Colon (tissue), 2 donors: ENCODE measurements at regions not wholly inside any gene's neighbourhood (a gene's known extent, or its start where the extent isn't known, plus 50 kb on each side); places are given as distances from the start of the nearest gene placed in this dataset.

Experiments
- FAIRE-seq: peaks from 2 replicates; lab custom pipeline; 2012; peaks lifted over from hg19 to GRCh38; lab: Jason Lieb, UNC
- donor health status: control.
- donor health status: control.

DNA sequence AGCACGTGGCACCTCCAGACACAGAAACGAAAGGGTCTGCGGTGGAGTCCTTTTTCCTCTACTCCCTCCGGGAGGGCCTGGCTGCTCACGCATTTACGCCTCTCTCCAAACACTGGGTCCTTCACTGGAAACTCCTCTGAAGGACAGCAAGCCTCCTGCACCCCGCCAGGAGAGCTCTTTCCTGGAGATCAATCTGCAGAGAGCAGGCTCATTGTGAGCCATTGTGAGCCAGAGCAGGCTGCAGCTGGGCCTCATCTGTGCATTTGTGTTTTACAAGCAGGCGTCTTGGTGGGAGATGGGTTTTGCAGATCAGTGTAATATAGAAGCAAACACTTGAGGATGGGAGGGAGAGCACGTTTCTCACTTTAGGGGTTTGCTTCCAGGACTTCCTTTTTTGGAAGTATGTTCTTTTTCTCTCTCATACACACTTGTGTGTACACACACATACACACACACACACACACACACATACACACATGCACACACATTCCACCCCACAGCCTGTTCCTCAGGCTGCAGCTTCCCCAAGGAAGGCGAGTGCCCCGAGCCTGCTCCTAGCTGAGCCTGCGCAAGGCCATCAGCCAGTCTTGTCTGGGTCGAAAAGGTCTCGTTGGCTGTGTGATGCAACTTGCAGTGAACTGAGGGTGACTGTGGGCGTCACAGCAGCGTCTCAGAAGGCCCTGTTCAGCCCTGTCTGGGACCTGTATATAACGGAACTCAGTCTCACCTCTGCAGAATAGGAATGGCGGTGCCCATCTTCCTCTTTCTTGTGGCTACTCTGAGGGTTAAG lies 163.5 kb downstream of the GLI2 start:
- no peak for FAIRE-seq

DNA sequence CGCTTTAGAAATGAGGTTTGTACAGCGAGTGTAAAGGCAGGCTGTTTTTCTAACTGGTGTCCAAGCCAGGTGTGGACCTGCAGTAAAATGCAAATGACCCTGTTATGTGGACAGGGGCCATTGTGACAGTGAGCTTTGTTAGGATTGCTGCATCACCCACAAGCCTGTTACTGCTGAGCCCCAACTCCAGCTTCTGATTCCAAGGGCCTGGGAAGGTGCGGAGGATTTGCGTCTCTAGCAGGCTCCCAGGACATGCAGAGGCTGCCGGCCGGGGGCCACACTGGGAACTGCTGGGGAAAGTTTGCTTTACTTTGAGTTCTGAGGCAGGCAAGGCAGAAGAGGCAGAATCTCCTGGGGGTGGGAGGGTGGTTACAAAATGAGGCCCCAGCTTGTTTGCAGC lies 164.1 kb downstream of the GLI2 start:
- no peak for FAIRE-seq

DNA sequence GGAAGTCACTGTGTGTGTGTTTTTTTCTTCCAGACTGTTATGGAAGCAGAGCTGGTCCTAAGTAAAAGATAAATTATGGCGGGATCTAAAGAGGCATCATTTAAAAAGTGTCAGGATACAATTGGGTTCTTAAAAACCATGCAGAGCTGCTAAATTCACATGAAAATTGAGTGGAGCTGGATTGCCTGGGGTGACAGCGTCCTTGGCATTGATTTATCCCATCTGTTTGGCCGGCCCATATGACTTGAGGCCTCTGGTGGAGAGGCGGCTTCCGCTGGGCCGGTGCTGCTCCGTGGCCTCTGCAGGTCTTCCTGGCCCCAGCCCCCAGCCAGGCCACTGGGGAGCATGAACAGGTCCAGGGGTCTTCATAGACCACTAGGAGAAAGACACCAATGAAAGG lies 165.5 kb downstream of the GLI2 start:
- FAIRE-seq, result no peak

DNA sequence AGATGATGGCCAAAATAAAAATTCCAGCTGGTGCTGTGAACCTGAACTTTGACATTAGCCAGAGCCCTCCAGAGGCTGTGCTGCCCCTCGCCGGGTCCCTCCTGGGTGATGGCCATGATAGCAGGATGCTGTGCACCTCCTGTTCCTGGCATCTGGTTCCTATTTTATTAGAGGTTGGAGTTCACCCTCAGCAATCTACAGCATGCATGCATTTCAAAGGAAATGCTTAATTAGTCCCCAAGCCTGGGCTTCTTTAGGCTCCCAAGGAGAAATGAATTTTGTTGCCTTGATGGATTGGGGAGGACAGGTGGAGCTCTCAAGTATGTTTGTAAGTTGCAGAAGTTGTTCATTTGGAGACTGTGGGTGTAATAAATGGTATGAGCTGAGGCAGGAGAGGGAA lies 166.9 kb downstream of the GLI2 start:
- no peak for FAIRE-seq

DNA sequence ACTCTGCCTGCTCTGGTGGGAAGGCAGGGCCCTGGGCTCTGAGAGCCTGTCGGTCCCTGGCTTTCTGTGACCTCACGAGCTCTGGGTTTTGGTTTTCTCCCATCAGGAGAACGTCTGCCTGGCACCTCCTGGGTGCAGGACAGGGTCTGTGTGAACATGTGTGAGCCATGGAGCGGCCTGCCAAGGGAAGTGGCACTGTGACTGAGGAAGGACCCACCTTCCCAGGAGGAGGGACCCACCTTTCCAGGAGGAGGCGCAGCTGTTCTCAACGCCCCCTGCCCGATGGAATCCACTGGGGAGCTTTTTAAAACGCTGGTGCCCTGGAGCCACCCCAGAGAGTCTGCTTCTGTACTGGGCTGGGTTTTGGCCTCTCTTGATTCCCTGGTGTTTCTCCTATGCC lies 168.7 kb downstream of the GLI2 start:
- no peak for FAIRE-seq

DNA sequence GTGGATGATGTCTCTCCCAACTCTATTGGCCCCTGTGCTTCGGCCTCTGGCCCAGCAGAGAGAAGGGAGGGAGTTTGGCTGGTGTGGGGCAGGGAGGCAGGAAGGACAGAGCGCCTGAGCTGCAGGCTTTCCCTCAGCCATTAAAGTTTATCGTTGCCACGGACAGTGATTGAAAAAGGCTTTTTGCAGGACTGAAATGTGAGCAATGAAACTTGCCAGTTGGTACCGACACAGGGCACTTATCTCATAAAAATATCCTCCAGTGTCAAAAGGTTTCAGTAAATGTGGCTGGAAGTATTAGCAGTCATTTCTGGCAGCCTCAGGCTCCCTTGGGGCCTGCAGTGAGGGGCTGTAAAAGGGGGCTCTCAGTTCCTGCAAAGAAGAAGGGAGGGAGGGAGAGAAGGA lies 169.2 kb downstream of the GLI2 start:
- no peak for FAIRE-seq

DNA sequence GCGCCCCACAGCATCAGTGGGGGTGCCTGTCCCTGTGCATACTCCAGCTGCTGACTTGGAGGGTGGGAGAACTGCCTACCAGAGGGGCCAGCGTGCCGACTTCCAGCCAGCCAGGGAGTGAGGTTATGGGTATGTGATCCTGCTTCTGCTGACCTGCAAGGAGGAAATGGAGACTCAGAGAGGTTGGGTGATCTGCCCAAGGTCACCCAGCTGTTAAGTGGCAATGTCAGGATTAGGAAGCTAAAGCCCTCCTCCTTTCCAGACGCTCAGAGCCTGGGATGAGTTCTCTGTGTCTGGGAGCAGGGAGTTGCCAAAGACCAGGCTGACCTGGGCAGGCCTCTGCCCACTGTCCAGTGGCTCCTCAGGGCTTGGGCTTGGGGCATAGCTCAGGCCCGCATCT lies 169.6 kb downstream of the GLI2 start:
- FAIRE-seq, result no peak

DNA sequence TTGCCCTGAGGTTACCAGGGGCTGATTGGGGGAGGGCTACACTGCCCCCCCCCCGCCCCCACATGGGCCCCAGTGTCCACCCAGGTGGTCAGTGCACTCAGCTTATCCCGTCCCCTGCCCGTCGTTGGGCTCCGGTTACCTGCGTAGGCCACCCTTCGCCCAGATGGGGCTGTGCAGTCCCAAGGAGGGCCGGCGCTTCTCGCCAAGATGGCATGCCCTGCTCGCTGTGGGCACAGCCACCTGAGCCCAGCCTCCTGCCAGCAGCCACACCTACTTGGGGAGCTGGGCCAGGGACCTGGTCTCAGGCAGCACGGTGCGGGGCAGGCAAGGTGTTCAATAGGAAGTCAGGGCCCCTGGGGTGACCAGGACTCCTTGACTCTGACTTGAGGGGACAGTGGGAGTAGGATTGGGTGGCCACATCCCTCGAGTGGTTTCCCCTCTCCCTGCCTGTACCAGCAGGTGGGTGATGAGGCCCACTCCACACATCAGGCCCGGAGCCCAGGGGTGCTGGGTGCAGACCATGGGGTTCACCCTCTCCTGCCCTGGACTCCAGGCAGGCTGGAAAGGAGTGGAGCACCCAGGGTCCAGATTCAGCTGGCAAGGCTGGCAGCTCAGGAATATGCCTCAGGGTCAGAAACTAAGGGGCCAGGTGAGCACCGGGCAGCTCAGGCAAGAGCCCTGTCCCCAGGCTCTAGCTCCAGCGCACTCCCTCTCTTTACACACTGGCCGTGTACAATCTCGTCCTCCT lies 170.3 kb downstream of the GLI2 start:
- no peak for FAIRE-seq

DNA sequence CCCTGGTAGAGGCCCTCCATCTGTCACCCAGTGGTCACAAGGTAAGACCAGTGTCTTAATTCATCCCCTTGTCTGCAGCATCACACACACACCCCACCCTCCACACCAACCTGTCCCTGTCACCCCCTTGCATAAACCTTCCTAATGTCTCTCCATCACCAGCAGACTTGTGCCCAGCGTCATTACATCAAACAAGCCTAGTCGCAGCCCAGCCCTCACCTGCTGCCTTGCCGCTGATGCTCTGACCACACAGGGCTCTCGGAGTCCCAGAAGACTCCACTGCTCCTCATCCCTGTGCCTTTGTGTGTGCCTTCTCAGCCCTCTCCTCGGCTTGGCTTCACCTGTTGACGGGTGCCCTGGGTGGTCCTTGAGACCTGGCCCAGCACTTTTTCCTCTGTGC lies 171.2 kb downstream of the GLI2 start:
- no peak for FAIRE-seq

DNA sequence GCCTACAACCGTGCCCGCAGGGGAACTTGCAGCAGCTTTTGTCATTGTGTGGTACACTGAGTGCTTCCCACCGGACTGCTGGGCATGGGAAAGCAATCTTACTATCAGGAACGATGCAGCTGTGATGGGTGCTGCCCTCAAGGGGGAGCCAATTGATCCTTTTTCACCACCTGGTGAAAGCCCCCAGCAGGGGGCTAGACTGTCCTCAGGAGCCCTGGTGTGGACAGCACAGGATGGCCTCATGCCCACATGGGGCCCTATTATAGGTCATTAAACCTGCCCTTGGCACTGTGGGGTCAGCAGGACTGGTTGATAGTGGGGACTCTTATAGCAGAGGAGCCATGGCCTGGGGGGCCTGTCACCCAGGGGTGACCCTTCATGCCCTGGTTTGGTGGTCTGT lies 172.2 kb downstream of the GLI2 start:
- FAIRE-seq, result no peak

DNA sequence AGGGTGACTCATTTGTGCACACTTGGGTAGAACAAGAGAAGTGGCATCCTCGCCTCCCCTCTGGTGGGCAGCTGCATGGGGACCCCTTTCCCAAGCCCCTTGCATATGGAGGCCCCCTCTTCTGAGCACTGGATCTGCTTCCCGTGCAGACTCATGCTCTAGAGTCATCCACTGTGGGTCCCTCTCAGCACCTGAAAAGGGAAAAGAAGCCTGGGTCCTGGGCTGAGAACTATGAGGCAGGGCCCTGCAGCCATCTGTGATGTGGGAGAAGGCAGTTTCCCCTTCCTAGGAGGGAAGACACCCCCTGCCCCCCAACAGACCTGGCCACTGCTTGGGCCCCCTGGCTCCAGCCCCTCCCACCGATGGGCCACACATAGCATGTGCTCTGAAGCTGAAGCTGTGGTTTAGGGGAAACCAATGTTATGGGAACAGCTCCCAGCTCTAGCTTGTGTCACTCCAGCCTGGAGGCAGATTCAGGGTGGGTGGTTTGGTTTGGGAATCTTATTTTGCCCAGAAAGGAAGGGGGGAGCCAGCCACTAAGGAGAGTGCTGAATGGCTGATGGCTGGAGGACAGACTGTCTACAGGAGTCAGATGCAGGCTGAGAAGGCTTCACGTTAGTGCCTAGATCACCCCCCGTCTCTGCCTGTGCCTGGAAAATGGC lies 172.8 kb downstream of the GLI2 start:
- FAIRE-seq, result no peak

DNA sequence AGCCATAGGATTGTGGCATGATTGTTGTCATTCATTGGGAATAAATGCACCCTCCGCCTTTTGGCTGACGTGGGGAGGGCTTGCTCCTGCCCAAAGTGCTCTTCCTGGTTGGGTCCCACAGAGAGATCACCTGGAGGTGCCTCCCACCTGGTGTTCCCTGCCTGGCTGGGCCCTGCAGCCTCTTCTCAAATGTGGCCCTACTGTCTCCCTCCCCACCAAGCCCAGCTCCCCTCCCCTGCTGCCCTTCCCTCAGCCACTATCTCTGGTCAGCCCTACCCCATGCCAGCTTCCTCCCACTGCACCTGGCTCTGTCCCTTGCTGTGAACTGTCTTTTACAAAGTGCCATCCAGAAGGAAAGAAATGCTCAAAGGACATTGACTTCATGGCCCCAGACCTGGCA lies 173.4 kb downstream of the GLI2 start:
- no peak for FAIRE-seq

DNA sequence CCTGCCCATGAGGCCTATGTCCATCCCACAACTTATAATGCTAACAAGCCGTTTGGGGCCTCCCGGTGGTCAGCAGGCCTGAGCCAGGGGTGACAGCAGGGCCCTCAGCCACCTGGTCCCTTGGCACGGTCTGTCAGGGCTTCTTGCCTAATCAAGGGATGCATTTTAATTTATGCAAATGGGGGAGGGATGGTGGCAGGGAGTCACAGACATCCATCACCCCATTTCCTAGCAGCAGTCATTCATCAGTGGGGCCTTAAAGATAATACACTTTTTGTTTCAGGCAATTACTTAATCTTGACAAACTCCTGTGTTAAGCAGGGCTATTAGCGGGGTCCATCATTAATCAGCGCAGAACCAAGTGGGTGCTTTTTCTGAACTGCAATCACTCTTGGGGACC lies 174.5 kb downstream of the GLI2 start:
- no peak for FAIRE-seq

DNA sequence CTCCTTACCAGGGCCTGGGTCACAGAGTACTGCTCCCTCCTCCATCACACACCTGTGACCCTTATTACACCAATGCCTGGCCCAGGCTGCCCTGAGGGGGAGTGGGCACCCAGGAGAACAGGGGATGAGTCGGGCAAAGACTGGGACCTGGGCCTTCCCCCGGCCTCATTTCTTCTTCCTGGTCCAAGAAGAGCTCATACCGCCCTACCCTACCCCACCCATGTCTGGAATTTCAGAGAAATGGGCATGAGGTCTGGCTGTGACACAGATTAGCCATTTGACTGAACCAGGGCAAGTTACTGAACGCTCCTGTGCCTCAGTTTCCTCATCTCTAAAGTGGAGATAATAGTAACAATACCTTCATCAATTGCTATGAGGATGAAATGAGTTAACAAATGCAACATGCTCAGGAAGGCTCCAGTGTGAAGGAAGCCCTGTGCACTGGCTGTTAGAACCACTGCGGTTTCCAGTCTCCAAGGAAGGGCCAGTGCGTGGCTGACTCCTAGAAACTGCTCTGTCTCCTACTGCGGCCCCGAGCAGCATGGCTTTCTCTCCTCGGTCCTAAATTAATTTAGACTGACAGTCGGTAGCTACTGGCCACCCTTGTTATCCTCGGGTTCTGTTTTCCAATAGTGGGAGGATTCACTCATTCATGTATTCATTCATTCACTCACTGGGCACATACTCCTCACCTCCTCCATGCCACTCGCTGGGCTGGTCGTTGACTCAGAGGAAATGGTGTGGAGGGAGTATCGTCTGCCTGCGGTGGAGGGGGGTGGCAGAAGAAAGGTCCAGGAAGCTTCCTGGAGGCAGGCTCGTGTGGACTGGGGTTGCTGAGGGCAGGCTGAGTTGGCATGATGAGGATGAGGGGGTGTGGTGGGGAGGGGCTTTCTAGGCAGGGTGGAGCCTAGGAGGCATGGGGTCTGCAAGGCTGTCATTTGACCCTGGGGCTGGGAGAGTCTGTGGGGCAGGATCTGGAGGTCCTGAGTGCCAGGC lies 175.6 kb downstream of the GLI2 start:
- no peak for FAIRE-seq

DNA sequence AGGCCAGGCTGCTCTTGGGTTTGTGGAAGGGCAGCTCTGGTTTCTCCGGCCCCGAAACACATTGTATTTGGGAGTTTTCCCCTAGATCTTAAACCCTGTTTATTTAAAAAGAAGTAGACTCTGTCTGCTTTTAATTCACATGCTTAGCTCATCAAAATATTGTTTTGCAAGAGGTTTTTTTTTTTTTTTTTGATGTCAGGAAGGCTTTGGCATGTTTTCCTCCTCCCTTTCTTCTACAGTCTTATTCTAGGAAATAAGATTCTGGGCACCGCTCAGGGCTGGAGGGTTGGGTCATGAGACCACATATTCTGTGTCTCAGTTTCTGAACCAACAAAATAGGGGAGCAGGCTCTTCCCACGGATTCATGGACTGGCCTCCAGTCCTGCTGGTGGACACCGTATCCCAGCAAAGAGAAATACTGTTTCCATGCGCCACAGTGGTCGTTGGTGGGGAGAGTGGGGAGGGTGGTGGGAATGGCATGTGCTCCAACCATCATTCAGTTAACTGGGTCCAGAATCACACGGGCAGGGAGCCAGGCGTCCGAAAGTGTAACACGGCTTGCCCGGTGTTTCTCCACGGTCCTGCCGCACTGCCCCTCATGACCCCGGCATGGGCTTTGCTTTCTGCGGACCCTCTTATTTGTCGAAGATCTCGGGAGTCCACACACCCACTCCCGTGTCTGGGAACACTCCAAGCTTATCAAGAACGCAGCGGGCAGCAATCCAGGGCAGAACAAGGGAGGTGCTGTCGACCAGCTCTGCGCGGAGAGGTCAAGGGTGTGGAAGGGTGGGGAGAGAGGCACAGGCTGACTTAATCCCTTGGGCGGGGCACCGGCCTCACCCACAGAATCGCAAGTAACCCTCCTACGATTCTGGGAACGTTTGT lies 176.7 kb downstream of the GLI2 start:
- FAIRE-seq, result no peak

DNA sequence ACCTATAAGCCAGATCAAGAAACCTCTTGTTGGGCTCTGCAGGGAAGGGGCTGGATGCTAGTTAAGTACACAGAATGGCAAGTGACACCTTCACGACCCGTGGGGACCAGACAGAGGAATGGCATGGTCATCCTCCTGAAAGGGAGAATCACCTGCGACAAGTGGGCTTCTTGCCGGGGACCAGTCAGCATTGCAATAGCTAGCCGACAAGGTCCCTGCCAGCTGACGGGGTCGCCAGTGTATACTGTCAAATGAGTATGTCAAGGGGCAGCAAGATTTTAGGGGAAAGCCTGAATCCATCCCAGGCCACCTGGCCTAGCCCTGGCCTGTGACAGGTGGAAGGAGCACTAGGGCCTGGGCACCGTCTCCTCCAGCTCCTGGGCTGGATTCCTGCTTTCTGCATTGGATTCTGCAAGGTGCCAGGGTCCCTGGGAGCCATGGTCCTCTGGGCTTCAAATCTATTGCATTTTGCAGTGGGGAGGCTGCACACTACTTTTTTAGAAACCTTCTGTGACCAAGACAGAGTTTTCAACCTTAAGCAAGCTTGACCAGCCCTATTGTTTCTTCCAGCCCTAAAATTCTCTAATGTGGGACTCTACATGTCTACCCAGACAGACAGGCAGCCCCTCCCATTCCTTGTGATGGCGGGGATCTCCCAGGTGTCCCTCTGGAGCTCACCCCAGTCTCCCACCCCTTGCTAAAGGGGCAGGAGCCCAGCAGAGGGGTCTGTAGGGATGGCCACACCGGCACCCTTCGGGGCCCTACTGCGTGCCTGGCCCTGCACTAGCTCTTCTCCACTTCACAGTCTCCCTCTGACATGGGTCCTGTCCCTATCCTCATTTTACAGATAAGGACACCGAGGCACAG lies 178.5 kb downstream of the GLI2 start:
- FAIRE-seq, result no peak

DNA sequence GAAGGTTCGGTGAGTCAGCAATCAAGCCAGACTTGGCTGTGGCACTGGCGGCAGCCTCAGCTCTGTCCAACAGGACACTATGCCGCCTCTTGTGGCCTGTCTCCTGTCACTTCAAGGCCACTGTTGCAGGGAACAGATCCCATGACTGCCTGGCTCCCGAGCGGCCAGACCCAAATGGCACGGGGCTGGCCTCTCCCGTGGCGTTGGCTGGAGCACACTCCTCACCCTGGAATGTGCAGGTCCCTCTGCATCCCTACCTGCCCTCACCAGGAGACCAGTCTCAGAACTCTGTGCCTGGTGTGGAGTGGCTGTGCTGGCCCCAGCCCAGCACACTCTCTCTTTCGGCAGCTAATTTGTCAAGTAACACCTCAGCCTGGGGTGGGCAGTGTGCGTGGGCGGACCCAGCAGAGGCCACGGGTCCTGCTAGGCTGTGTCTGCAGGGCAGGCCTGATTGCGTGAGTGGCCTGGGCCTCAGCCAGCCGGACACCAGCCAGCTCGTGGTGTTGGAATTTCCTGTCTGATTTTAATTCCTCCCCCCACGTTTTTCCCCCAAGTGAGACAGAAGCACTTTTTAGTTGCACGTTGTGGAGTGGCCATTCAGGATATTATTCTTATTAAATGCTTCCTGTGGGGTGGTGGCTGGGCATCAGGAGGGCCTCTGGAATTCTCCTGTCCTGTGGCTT lies 179.3 kb downstream of the GLI2 start:
- FAIRE-seq, result no peak

DNA sequence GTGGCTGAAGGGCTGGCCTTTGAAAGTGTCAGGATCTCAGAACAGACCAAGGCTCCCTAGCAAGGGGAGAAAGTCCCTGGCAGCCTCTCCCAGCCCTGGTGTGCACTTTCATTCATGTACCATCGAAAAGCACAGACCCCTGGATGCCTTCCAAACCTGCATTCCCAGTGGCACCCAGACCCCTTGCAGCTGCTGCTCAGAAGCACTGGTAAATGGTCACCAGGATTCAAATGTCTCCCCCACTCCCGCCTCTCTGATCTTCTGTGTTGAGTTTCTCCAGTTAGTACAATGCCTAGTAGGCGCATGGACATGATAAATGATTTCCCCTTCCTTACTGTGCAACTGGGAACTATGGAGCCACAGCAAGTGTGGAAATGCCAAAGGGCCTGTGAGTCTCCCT lies 180.0 kb downstream of the GLI2 start:
- FAIRE-seq, result no peak

DNA sequence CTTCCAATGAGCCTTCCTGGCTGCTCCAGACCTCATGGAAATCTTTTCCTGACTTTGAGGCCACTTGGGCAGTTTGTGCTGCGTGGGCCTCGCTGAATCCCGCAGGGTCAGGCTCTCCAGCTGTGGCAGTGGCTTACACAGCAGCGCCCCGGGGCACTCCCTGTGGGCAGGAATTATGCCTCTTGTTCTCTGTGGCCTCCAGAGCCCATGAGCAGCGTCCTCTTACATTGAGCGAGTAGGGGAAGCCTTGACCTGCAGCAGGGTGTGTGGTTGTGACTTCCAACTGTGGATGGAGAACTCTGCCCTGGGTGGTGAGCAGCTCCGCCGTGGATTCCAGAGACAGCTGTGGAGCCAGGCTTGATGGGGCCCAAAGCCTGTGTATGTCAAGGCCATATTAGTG lies 180.8 kb downstream of the GLI2 start:
- FAIRE-seq, result no peak
